GM21737 (cell line): ENCODE measurements at regions not wholly inside any gene's neighbourhood (a gene's known extent, or its start where the extent isn't known, plus 50 kb on each side); places are given as distances from the start of the nearest gene placed in this dataset.

Experiments
- ATAC-seq: cut with Tn5 transposase; IDR thresholded peaks from one replicate; pipeline ENCODE4 v1.9.1; 2021; ENCODE audit warnings: mild to moderate bottlenecking, moderate library complexity; ENCODE audit not compliant: unreplicated experiment

- no peak for ATAC-seq
These were observed 178.3 kb upstream of the SLC7A11 start for GRCh38 chr4:138420471-138420870.

- no peak for ATAC-seq
These were observed 172.1 kb upstream of the SLC7A11 start for GRCh38 chr4:138414202-138414601.

GRCh38 chr4:138413273-138413672 is 171.1 kb upstream of the SLC7A11 start:
- no peak for ATAC-seq

GRCh38 chr4:138412847-138413246 is 170.7 kb upstream of the SLC7A11 start:
- no peak for ATAC-seq

GRCh38 chr4:138410266-138410665 is 168.1 kb upstream of the SLC7A11 start:
- ATAC-seq = no peak

GRCh38 chr4:138409670-138410069 is 167.5 kb upstream of the SLC7A11 start:
- no peak for ATAC-seq

GRCh38 chr4:138408758-138409157 is 166.6 kb upstream of the SLC7A11 start:
- no peak for ATAC-seq

- ATAC-seq = no peak
These were observed 165.2 kb upstream of the SLC7A11 start for GRCh38 chr4:138407329-138407728.

GRCh38 chr4:138406876-138407275 is 164.7 kb upstream of the SLC7A11 start:
- no peak for ATAC-seq

- peak; percentile 58 for ATAC-seq
These were observed 163.9 kb upstream of the SLC7A11 start for GRCh38 chr4:138405934-138406567.

GRCh38 chr4:138405466-138405891 is 163.3 kb upstream of the SLC7A11 start:
- ATAC-seq = peak; percentile 74

GRCh38 chr4:138404801-138405200 is 162.7 kb upstream of the SLC7A11 start:
- no peak for ATAC-seq

GRCh38 chr4:138404251-138404650 is 162.1 kb upstream of the SLC7A11 start:
- no peak for ATAC-seq

- ATAC-seq = no peak
These were observed 159.2 kb upstream of the SLC7A11 start for GRCh38 chr4:138401334-138401733.

GRCh38 chr4:138400543-138400942 is 158.4 kb upstream of the SLC7A11 start:
- ATAC-seq = no peak

- ATAC-seq = no peak
These were observed 157.9 kb upstream of the SLC7A11 start for GRCh38 chr4:138400066-138400465.

- ATAC-seq = no peak
These were observed 156.9 kb upstream of the SLC7A11 start for GRCh38 chr4:138399081-138399480.

- ATAC-seq = no peak
These were observed 156.2 kb upstream of the SLC7A11 start for GRCh38 chr4:138398322-138398721.

GRCh38 chr4:138393886-138394610 is 151.9 kb upstream of the SLC7A11 start:
- ATAC-seq = no peak

GRCh38 chr4:138392751-138393308 is 150.7 kb upstream of the SLC7A11 start:
- no peak for ATAC-seq

- no peak for ATAC-seq
These were observed 148.0 kb upstream of the SLC7A11 start for GRCh38 chr4:138389976-138390685.

GRCh38 chr4:138374947-138375346 is 132.8 kb upstream of the SLC7A11 start:
- ATAC-seq = no peak
